ENCODE measurements at regions not wholly inside any gene's neighbourhood (a gene's known extent, or its start where the extent isn't known, plus 50 kb on each side); places are given as distances from the start of the nearest gene placed in this dataset.
"Not testable (repeated sequence)": the region's sequence is repeated elsewhere in the genome, so short reads cannot be mapped to it uniquely, and the experiment has no call there.

- in situ Hi-C loops (cut with HindIII; ENCODE audit: low pct_ligation_motif_present, low pct_unique_long_range_greater_than_20kb, low sequenced_read_pairs) = no loop called here
- no peak for DNase-seq
These were observed 335.6 kb downstream of the LRRIQ3 start for GRCh38 chr1:73862355-73862754.

GRCh38 chr1:73860421-73860950 lies 337.5 kb downstream of the LRRIQ3 start:
- no peak for DNase-seq
- in situ Hi-C loops (cut with HindIII; ENCODE audit: low pct_ligation_motif_present, low pct_unique_long_range_greater_than_20kb, low sequenced_read_pairs) = no loop called here

GRCh38 chr1:73859227-73859626 lies 338.7 kb downstream of the LRRIQ3 start:
- no peak for DNase-seq
- in situ Hi-C loops (cut with HindIII; ENCODE audit: low pct_ligation_motif_present, low pct_unique_long_range_greater_than_20kb, low sequenced_read_pairs) = no loop called here

- no peak for DNase-seq
- in situ Hi-C loops (cut with HindIII; ENCODE audit: low pct_ligation_motif_present, low pct_unique_long_range_greater_than_20kb, low sequenced_read_pairs) = no loop called here
These were observed 343.4 kb downstream of the LRRIQ3 start for GRCh38 chr1:73854527-73854926.

GRCh38 chr1:73842436-73842835 lies 355.5 kb downstream of the LRRIQ3 start:
- no peak for DNase-seq
- in situ Hi-C loops (cut with HindIII; ENCODE audit: low pct_ligation_motif_present, low pct_unique_long_range_greater_than_20kb, low sequenced_read_pairs) = no loop called here

- peak; percentile 25 for DNase-seq
These were observed 358.1 kb downstream of the LRRIQ3 start for GRCh38 chr1:73839922-73840321.

GRCh38 chr1:73832276-73833181 lies 365.4 kb downstream of the LRRIQ3 start:
- in situ Hi-C loops (cut with HindIII; ENCODE audit: low pct_ligation_motif_present, low pct_unique_long_range_greater_than_20kb, low sequenced_read_pairs) = no loop called here

More at GRCh38 chr1:73839922-73840321, 358.1 kb downstream of the LRRIQ3 start:
- in situ Hi-C loops (cut with HindIII; ENCODE audit: low pct_ligation_motif_present, low pct_unique_long_range_greater_than_20kb, low sequenced_read_pairs) = no loop called here

GRCh38 chr1:73827283-73827682 lies 370.7 kb downstream of the LRRIQ3 start:
- DNase-seq; in situ Hi-C loops (cut with HindIII; ENCODE audit: low pct_ligation_motif_present, low pct_unique_long_range_greater_than_20kb, low sequenced_read_pairs): not testable (repeated sequence)

More at GRCh38 chr1:73832276-73833181, 365.4 kb downstream of the LRRIQ3 start:
- no peak for DNase-seq

- in situ Hi-C loops (cut with HindIII; ENCODE audit: low pct_ligation_motif_present, low pct_unique_long_range_greater_than_20kb, low sequenced_read_pairs) = no loop called here
- DNase-seq = no peak
These were observed 373.9 kb downstream of the LRRIQ3 start for GRCh38 chr1:73824065-73824464.

- DNase-seq = no peak
- in situ Hi-C loops (cut with HindIII; ENCODE audit: low pct_ligation_motif_present, low pct_unique_long_range_greater_than_20kb, low sequenced_read_pairs) = no loop called here
These were observed 376.5 kb downstream of the LRRIQ3 start for GRCh38 chr1:73821520-73821919.

GRCh38 chr1:73820843-73821242 lies 377.1 kb downstream of the LRRIQ3 start:
- in situ Hi-C loops (cut with HindIII; ENCODE audit: low pct_ligation_motif_present, low pct_unique_long_range_greater_than_20kb, low sequenced_read_pairs) = no loop called here
- DNase-seq = no peak

- in situ Hi-C loops (cut with HindIII; ENCODE audit: low pct_ligation_motif_present, low pct_unique_long_range_greater_than_20kb, low sequenced_read_pairs) = no loop called here
These were observed 384.3 kb downstream of the LRRIQ3 start for GRCh38 chr1:73813716-73814115.

GRCh38 chr1:73813236-73813635 lies 384.7 kb downstream of the LRRIQ3 start:
- in situ Hi-C loops (cut with HindIII; ENCODE audit: low pct_ligation_motif_present, low pct_unique_long_range_greater_than_20kb, low sequenced_read_pairs) = no loop called here
- DNase-seq = no peak

More at GRCh38 chr1:73813716-73814115, 384.3 kb downstream of the LRRIQ3 start:
- DNase-seq = no peak

GRCh38 chr1:73811798-73812197 lies 386.2 kb downstream of the LRRIQ3 start:
- in situ Hi-C loops (cut with HindIII; ENCODE audit: low pct_ligation_motif_present, low pct_unique_long_range_greater_than_20kb, low sequenced_read_pairs) = no loop called here
- DNase-seq = no peak

- DNase-seq = no peak
- in situ Hi-C loops (cut with HindIII; ENCODE audit: low pct_ligation_motif_present, low pct_unique_long_range_greater_than_20kb, low sequenced_read_pairs) = no loop called here
These were observed 393.0 kb downstream of the LRRIQ3 start for GRCh38 chr1:73804935-73805334.

GRCh38 chr1:73803380-73803779 lies 394.6 kb downstream of the LRRIQ3 start:
- in situ Hi-C loops (cut with HindIII; ENCODE audit: low pct_ligation_motif_present, low pct_unique_long_range_greater_than_20kb, low sequenced_read_pairs) = no loop called here
- no peak for DNase-seq

- no peak for DNase-seq
- in situ Hi-C loops (cut with HindIII; ENCODE audit: low pct_ligation_motif_present, low pct_unique_long_range_greater_than_20kb, low sequenced_read_pairs) = no loop called here
These were observed 396.0 kb downstream of the LRRIQ3 start for GRCh38 chr1:73801912-73802429.

- no peak for DNase-seq
- in situ Hi-C loops (cut with HindIII; ENCODE audit: low pct_ligation_motif_present, low pct_unique_long_range_greater_than_20kb, low sequenced_read_pairs) = no loop called here
These were observed 397.6 kb downstream of the LRRIQ3 start for GRCh38 chr1:73800376-73800775.

- DNase-seq = no peak
- in situ Hi-C loops (cut with HindIII; ENCODE audit: low pct_ligation_motif_present, low pct_unique_long_range_greater_than_20kb, low sequenced_read_pairs) = no loop called here
These were observed 408.0 kb downstream of the LRRIQ3 start for GRCh38 chr1:73789965-73790364.

- in situ Hi-C loops (cut with HindIII; ENCODE audit: low pct_ligation_motif_present, low pct_unique_long_range_greater_than_20kb, low sequenced_read_pairs) = no loop called here
- no peak for DNase-seq
These were observed 413.9 kb downstream of the LRRIQ3 start for GRCh38 chr1:73784026-73784425.
